ENCODE measurements at regions not wholly inside any gene's neighbourhood (a gene's known extent, or its start where the extent isn't known, plus 50 kb on each side); places are given as distances from the start of the nearest gene placed in this dataset.

DNA sequence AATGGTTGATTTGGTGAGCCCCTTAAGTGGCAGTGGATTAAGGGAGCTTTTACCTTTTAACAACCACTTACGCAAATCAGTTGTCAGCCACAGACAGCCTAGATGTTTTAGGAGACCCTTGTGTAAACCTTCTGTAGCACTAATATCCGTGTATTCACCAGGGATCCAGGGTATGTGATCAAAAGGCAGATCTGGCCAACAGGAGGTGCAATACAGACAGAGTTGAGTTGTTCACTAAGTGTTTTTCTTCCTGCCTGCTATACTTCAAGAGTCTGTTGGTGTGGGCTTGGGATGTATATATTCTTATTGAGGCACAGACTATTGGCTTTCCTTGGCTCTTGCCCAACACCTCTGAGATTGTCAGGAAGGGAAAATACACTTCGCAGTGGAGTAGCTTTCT, 175.1 kb downstream of the FAT3 start:
- no peak overlapping the region for H3K27ac ChIP-seq
- H3K36me3 ChIP-seq, result no peaks in the 10 kb centered on the region
- H3K4me3 ChIP-seq, result no peak overlapping the region
- DNase-seq, result no peak
- no peaks in the 10 kb centered on the region for H3K27me3 ChIP-seq
- TF ChIP-seq, protein P1, sequence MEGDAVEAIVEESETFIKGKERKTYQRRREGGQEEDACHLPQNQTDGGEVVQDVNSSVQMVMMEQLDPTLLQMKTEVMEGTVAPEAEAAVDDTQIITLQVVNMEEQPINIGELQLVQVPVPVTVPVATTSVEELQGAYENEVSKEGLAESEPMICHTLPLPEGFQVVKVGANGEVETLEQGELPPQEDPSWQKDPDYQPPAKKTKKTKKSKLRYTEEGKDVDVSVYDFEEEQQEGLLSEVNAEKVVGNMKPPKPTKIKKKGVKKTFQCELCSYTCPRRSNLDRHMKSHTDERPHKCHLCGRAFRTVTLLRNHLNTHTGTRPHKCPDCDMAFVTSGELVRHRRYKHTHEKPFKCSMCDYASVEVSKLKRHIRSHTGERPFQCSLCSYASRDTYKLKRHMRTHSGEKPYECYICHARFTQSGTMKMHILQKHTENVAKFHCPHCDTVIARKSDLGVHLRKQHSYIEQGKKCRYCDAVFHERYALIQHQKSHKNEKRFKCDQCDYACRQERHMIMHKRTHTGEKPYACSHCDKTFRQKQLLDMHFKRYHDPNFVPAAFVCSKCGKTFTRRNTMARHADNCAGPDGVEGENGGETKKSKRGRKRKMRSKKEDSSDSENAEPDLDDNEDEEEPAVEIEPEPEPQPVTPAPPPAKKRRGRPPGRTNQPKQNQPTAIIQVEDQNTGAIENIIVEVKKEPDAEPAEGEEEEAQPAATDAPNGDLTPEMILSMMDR (IDR thresholded peaks at IDR 0.05), result no peak
- TF ChIP-seq POLR2A (IDR thresholded peaks at IDR 0.05), result no peak
- WGBS (ENCODE audit: insufficient coverage, low coverage, low lambda C conversion rate, missing lambda C conversion rate), result 87% methylated on average over 3 of the region's 3 CpGs
- ATAC-seq, result no peak
- H3K9me3 ChIP-seq, result no peaks in the 10 kb centered on the region
- peaks cover 0 to 10% (median 0%) of the 10 kb centered on the region in 4 donors for H3K4me1 ChIP-seq
- intact Hi-C loops (cut with DNase I), result no loop called here

DNA sequence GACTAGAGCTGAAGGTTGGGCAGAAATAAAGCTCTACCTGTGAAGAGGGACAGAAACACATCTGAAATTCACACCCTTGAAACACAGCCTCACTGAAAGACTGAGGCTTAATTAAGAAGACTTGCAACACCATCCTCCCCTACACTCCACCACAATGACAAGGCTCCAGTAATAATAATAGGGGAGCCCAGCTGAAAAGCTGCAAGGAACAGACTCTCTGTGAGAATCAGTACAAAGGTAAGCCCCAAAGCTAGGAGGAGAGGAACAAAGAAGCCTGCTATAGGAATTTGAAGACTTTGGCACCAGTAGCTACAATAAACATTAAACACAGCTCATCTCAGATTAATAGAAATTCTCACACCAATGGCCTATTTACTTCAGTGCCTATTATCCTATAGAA, 176.9 kb downstream of the FAT3 start:
- ATAC-seq, result no peak
- no peaks in the 10 kb centered on the region for H3K27me3 ChIP-seq
- DNase-seq, result no peak
- TF ChIP-seq POLR2A (IDR thresholded peaks at IDR 0.05), result no peak
- TF ChIP-seq, protein P1 (IDR thresholded peaks at IDR 0.05), result no peak
- intact Hi-C loops (cut with DNase I), result no loop called here
- no peak overlapping the region for H3K27ac ChIP-seq
- no peaks in the 10 kb centered on the region for H3K36me3 ChIP-seq
- peaks cover 0 to under 1% (median 0%) of the 10 kb centered on the region in 4 donors for H3K4me1 ChIP-seq
- no peaks in the 10 kb centered on the region for H3K9me3 ChIP-seq
- H3K4me3 ChIP-seq, result no peak overlapping the region

DNA sequence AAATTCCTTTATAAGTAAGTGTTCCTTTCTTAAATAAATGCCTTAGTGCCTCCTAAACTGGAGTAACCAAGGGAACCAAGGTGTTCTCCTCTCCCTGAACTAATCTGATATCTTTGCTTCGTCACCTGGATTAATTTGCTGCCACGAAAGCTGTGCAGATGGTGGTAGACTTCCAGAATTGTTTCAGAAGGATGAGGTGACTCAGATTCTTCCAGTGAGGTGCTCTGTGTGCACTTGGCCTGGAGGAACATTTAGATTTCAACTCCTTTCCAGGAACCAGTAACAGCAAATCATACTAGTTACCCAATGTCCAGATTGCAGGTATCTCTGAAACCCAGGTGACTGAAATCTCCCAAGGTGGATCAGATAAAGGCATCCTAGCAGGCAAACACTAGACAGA, 181.9 kb downstream of the FAT3 start:
- H3K4me1 ChIP-seq, result no peaks in the 10 kb centered on the region
- H3K9me3 ChIP-seq, result no peaks in the 10 kb centered on the region
- no peak for TF ChIP-seq POLR2A (IDR thresholded peaks at IDR 0.05)
- TF ChIP-seq, protein P1 (IDR thresholded peaks at IDR 0.05), result no peak
- no peak overlapping the region for H3K27ac ChIP-seq
- no peaks in the 10 kb centered on the region for H3K27me3 ChIP-seq
- intact Hi-C loops (cut with DNase I), result no loop called here
- DNase-seq (no peak), ATAC-seq (no peak)
- no peak overlapping the region for H3K4me3 ChIP-seq
- no peaks in the 10 kb centered on the region for H3K36me3 ChIP-seq
- 52% methylated on average over 2 of the region's 2 CpGs for WGBS (ENCODE audit: insufficient coverage, low coverage, low lambda C conversion rate, missing lambda C conversion rate)

DNA sequence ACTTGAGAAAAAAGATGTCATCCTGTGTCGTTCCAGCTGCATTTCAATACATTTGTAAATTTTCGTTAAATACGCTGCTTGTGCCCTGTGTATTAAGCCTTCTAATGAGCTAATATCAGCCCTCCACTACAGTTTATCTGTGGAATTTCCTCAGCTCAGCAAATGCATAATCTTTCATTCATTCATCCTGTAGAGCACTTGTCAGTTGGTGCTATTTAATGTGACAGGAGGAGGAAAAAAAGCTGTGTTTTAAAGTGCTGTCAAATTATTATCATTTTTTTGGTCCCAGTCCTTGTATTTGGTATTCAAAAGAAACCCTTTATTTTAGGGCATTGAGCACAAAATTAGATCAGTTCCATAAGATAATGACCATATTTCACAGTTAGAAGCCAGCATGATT, 184.7 kb downstream of the FAT3 start:
- intact Hi-C loops (cut with DNase I), result no loop called here
- H3K27me3 ChIP-seq, result no peaks in the 10 kb centered on the region
- no peak overlapping the region for H3K4me3 ChIP-seq
- no peaks in the 10 kb centered on the region for H3K9me3 ChIP-seq
- TF ChIP-seq POLR2A (IDR thresholded peaks at IDR 0.05), result no peak
- TF ChIP-seq, protein P1 (IDR thresholded peaks at IDR 0.05), result no peak
- no peak for DNase-seq
- WGBS (ENCODE audit: insufficient coverage, low coverage, low lambda C conversion rate, missing lambda C conversion rate), result 59% methylated on average over 3 of the region's 3 CpGs
- no peaks in the 10 kb centered on the region for H3K4me1 ChIP-seq
- H3K27ac ChIP-seq, result no peak overlapping the region
- H3K36me3 ChIP-seq, result no peaks in the 10 kb centered on the region
- no peak for ATAC-seq

DNA sequence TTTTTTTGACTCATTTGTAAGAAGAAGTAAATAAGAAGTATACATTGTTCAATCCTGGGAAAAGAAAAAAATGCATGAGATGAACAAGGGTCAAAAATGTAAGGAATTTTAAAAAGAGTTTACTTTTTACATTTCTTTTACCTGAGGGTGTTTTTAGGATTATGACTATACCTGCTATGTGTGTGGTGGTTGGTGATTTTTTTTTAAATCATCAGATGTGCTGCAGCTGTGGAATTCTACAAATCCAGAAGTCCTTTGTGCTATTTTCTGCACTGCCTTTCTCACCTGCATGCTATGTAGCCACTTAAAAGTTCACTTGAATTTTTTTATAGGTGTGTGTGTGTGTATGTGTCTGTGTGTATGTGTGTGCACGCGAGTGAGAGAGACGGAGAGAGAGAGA, 185.3 kb downstream of the FAT3 start:
- no peaks in the 10 kb centered on the region for H3K27me3 ChIP-seq
- H3K27ac ChIP-seq, result no peak overlapping the region
- DNase-seq, result no peak
- no peaks in the 10 kb centered on the region for H3K4me1 ChIP-seq
- H3K9me3 ChIP-seq, result no peaks in the 10 kb centered on the region
- intact Hi-C loops (cut with DNase I), result no loop called here
- no peaks in the 10 kb centered on the region for H3K36me3 ChIP-seq
- no peak overlapping the region for H3K4me3 ChIP-seq
- ATAC-seq, result no peak
- WGBS (ENCODE audit: insufficient coverage, low coverage, low lambda C conversion rate, missing lambda C conversion rate), result 91% methylated on average over 3 of the region's 3 CpGs
- TF ChIP-seq, protein P1 (IDR thresholded peaks at IDR 0.05), result no peak
- no peak for TF ChIP-seq POLR2A (IDR thresholded peaks at IDR 0.05)
